PC-9 (cell line): ENCODE measurements at regions not wholly inside any gene's neighbourhood (a gene's known extent, or its start where the extent isn't known, plus 50 kb on each side); places are given as distances from the start of the nearest gene placed in this dataset.

Source experiments
- CTCF ChIP-seq: fragments of 200-600 bp; sonication (generic); conservative IDR thresholded peaks from 2 replicates; pipeline ENCODE4 v1.6.1; 2017; ENCODE audit warnings: mixed run types, antibody characterized with exemption, mild to moderate bottlenecking, moderate library complexity
- EZH2 ChIP-seq: fragments of 200-600 bp; sonication (generic); IDR thresholded peaks from 2 replicates; pipeline ENCODE4 v1.8.0; 2017; ENCODE audit warnings: antibody characterized with exemption, low read depth

DNA sequence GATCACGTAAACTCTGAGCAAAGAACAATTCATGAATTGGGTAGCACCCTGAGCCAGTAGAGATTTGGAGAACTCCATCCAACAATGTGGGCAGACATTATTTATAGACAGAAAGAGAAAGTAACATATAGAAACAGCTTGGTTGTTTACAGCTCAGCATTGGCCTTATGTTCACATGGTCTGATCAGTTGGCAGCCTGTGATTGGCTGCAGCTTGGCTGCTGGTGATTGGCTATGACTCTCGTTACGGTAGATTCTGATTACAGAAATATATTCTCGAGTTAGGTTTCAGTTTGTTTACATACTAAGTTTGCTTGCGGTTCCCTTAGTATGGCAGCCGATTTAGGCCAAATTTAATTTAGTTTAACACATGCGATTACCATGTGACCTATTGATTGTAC is 663.4 kb downstream of the RAPGEF2 start:
- no peak for TF ChIP-seq CTCF
- TF ChIP-seq EZH2, result no peak
